HG03280 (cell line): ENCODE measurements at regions not wholly inside any gene's neighbourhood (a gene's known extent, or its start where the extent isn't known, plus 50 kb on each side); places are given as distances from the start of the nearest gene placed in this dataset.
"Not testable (repeated sequence)": the region's sequence is repeated elsewhere in the genome, so short reads cannot be mapped to it uniquely, and the experiment has no call there.

Experiments
- ATAC-seq: cut with Tn5 transposase; IDR thresholded peaks from one replicate; pipeline ENCODE4 v1.9.1; 2021; ENCODE audit warnings: mild to moderate bottlenecking, moderate library complexity; ENCODE audit not compliant: unreplicated experiment

DNA sequence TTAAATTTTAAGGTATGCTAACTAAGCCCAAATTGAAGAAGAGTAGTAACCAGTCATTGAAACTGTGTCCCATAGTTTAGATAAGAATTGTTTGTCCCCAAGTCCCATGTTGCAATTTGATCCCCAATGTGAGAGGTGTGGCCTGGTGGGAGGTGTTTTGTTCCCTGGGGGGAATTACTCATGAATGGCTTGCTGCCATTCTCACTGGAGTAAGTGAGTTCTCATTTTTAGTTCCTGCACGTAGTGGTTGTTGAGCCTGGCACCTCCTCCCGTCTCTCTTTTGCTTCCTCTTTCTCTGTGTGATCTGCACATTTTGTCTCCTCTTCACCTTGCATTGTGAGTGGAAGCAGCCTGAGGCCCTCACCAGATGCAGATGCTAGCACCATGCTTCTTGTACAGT, 1271.0 kb downstream of the NSUN3 start:
- no peak for ATAC-seq

DNA sequence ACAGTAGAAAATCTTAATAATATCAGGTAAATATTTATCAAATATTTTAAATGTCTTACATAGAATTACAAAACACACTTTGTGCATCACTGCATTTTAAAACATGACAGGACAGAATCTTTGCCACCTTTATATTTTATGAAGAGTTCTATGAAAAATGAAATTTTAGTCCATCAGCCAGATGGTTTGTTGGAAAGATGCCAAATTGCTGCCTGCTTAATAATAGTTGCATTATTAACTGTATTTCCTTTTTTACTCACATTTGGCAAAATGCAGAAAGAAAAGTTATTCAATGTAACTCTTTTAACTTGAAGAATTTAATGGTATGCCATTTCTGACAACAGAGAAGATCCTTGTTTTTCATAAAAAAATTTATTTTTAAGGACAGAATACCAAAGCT, 1271.6 kb downstream of the NSUN3 start:
- ATAC-seq: no peak

DNA sequence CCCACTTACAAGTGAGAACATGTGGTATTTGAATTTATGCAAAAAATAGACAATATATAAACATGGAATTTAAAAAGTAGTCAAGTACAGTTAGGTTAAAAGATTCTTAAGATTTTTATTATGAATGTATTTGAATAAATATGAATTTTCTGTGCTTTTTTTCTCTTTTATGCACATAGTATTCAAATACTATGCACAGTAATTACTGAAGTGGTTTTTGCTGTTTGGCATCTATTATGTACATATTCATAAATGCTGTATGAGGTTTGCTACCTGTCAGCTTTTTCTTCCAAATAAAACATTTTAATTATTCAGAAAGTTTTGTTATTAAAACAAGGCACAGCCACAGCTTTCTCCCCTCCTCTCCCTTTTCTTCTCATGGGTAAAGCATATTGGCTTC, 1272.7 kb downstream of the NSUN3 start:
- ATAC-seq: no peak

DNA sequence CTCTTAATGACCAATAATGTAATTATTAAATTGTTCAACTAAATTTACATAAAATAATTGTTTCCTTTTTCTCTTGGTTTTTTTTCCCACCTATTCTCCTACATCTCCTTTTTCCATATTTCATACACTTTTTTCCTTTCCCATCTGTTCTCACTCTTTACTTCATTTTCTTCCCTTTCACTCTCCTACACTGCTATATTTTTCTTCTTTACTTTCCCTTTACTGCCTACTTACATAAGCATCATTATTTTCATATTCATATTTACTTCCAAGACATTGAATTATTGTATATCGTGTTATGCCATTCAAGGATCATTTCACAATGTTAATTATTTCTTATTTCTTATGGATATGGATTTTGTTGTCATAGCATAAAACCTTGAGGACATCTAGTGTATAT, 1275.6 kb downstream of the NSUN3 start:
- ATAC-seq: no peak

DNA sequence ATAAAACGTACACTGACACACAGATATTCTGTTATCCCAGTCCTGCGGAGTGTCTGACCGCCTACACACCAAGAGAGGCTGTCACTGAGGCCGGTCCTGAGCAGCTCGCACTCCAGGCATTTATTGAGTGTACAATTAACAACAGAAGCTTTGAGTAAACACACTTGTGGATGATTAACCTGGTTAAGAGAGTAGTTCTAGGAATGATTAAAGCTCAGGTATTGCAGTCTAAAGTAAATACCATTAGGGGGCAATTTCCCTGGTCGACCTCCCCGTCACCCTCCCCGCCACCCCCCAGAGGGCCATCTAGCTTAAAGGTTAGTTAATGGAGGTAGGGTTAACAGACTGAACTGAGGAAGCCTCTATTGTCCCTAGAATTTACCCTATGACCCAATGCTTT, 1278.5 kb downstream of the NSUN3 start:
- no peak for ATAC-seq

DNA sequence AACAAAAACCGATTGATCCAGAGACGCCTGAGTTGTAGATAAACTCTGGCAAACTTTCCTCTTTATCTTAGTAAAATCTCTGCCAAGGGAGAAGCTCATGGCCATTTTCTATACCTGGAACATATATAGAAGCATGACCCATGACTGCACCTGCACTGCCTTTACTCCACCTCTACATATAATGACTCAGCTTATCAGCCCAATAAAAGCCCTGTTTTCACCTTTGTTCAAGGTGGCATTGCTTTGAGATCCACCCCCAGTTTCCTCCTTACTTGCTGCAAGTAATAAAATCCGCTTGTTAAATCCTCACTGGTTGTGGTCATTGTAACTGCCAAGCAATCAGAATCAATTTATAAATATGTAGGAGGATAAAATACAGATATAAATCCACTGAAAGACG, 1280.4 kb downstream of the NSUN3 start:
- no peak for ATAC-seq

DNA sequence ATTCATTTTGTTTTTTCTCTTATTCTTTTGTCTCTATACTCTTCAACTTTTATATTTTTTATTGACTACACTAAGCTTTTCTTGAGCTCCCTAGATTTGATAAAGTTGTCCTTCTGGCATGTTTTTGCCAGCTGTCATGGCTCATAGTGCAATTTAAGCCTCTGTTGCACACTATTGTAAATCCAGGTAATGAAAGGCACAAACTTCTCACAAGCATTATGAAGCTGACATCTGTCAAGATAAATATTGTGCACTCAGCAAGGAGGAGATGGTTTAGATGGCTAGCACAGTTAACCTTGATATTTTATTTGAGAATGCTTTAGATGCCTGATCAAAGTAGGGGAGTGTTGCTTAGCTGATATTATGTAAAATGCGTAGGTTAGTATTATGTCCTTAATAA, 1280.9 kb downstream of the NSUN3 start:
- no peak for ATAC-seq

DNA sequence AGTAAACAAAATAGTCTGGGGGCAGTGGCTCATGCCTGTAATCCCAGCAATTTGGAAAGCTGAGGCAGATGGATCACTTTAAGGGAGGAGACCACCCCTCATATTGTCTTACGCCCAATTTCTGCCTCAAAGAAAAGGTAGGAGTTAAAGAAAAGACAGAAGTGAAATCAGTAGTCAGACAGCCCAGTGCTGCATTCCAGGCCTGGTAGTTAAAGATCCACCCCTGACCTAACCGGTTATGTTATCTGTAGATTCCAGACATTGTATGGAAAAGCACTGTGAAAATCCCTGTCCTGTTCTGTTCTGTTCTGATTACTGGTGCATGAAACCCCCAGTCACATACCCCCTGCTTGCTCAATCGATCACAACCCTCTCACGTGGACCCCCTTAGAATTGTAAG, 1285.1 kb downstream of the NSUN3 start:
- not testable (repeated sequence) for ATAC-seq

DNA sequence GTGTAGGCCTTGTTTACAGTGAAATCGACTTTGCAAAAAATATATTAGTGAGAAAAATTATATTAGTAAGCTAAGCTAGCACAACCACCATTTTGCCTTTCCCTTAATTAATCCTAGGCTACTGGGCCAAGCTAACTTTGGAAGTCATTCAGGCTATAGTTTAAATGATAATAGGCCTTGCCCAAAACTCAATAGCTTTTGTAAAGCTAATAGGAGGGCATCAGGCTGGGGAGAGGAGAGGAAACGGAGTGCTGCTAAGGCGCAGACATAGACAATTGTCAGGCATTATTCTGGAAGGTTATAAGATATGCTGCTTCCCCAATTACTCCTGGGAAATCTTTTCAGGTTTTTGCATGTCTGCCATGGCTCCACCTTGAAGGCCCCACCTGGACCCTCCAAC, 1286.0 kb downstream of the NSUN3 start:
- no peak for ATAC-seq

DNA sequence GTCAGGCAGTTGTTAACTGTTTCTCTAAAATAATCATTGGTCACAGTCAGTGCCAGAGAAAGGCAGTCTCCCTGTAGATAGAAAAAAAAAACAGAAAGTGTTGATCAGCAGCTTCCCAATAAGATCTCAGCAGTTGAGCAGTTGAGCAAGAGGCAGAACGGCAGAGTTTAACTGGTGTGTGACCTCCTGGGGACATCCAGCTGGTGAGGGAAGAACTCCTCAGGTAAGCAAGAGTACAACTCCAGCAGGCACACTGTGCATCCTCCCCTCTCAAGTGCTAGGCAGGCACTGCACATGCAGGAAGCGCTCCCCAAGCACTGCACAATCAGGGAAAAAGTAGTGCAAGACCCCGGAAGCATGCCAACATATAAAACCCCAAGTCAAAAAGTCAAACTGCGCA, 1287.2 kb downstream of the NSUN3 start:
- ATAC-seq: no peak

DNA sequence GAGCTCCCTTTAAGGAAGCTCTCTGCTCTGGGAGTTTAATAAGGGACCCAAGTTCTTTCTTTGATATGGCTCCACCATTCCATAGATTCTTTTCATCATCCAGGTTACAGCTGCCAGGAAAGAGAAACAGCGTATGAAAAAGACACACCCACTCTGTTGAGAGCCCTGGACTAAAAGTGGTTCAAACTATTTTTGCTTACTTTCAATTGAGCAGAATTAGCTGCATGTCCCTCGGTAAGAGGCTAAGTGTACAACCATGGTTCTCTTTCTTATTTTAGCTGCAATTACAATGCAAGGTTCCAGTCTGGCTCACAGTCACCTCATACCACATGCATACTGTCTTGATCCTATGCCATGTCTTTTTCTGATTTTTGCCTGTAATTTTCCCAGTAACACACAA, 1288.3 kb downstream of the NSUN3 start:
- no peak for ATAC-seq

DNA sequence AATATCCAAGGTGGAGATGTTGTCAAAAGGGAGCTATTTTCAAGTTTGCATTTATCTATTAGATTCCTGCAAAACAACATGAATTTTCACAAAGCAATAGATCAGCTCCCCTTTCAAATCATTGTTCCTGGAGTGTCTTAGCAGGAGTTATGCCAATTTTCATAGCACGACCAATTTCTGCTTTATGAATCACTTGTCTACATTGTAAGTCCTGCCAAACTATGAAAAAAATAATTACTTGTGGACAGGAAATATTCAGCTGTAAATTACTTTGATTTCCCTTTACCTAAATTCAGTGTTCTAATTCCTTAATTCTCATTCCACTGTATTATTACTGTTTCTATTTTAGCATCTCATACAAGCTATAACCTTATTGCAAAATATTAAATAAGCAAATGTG, 1289.6 kb downstream of the NSUN3 start:
- ATAC-seq: no peak

DNA sequence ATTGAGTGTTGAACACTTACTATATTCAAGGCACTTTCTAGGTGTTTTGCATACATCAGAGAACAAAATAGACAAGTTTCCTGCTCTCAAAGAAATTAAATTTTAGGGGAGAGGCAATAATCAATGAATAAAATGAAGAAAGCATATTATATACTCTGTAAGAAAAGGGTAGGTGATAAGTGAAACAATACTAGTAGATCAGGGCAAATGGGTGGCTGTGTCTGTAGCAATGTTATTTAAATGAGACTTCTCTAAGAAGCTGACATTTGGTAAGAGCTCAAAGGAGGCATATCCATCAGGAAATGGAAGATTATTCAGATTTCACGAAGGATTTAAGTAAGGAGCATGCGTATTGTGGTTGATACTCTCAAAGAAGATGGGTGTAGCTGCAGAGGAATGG, 1291.6 kb downstream of the NSUN3 start:
- no peak for ATAC-seq

DNA sequence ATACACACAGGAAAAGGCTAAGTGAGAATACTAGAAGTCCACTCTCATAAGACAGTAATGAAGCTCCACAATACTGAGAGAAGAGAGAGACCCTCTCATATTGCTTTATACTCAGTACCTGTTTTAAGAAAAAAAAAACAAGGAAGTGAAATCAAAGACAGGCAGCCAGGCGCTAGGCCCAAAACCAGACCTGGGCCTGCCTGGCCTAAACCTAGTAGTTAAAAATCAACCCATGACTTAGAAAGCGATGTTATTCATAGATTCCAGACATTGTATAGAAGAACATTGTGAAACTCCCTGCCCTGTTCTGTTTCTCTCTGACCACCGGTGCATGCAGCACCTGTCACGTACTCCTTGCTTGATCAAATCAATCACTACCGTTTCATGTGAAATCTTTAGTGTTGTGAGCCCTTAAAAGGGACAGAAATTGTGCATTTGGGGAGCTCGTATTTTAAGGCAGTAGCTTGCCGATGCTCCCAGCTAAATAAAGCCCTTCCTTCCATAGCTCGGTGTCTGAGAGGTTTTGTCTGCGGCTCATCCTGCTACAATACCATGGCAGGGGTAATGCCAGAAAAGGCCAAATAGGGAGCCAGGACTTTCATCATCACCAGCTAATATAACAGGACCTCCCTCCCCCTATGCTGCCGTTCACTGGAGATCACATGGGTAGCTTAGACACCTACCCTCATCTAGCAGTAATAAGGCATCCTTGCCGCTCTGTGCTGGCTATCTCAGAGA, 1294.1 kb downstream of the NSUN3 start:
- no peak for ATAC-seq

DNA sequence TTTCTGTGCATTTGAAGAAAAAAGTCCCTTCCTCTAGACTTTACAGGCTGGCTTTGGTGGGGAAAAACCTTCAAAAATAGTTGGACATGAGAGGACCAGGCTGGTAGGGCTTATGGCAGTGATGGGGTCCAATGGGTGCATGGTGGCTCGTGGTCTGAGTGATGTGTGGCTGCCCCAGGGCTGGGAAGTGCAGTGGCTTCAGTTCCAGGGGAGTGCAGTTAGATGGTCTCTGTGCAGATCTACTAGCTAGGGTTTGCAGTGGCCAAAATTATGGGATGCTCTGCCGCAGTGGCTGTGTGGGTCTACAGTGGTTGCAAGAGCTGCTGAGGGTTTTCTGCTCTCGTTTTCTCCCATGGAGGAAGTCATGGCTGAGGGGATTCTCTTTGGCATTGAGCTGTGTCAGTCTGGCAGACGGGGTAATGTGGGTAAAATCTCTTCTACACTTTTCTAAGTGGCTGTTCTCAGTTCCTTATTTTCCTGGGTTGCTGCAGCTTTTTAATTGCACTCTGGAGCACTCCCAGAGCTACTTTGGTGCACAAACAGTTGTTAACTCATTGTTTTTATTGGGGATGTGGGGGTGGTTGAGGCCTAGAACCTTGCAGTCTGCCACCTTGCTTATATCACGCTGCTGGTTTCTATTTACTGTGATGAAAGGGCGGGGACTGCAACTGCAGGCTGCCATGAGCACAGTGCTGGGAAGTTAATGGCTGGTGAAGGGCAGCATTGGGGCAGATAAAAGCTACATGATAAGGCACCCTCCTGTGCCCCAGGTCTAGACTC, 1324.6 kb downstream of the NSUN3 start:
- ATAC-seq: no peak

DNA sequence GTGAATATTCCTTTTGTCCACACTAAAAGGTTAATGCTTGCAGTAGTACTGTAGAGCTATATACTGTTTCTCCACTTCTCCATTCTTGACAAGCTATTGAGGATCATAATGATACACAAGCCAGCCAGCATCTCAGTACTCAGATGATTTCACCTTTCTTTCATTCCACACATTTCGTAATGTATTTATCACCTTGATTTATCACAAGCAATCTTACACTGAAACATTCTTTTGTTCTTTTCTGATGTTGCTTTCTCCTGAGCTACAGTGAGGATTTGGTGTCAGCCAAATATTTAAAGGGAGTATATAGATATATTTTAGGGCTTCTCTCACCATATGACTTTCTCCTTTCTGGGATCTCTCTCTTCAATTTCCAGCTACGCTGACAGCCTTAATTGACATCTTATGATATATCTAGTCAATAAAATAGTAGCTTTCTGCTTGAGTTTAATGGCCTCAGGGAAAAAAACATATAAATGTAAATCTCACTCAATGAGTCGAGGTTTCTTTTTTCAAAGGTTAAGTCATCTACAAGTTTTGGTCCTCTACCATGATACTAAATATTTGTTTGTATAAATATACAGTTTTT, 1327.0 kb downstream of the NSUN3 start:
- no peak for ATAC-seq

DNA sequence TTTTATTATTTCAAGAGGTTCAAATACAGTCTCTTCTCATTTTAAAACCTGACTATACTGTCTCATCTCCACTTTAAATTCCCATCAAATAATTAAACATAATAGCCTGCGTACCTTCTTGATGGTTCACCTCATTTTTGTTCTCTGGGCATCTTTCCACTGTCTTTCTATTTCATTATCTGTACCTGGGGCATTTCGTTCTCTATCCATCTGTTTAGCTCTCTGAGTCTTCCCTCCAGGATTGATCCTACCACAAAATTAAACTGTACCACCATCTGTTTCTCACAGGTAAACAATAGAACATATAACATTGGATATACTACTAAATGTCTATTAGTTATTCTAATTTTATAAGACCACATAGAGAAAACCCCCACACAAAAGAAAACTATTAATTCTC, 1331.4 kb downstream of the NSUN3 start:
- ATAC-seq: no peak

DNA sequence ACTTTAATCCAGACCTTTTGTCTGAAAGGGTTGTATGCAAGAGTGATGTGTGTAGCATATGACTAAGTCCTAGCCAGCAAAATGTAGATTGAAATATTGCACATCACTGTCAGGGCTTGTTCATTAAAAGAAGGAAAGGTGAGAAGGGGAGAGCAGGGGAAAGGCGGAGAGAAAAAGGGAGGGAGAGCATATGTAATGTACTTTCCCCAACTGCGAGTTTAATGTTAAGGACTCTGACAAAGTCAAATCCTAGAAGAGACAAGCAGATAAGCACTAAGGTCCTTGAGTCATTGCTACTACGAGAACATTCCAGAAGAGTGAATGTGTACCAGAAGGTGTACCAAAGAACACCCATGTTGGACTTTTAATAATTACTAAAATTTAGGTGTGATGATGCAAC, 1336.7 kb downstream of the NSUN3 start:
- no peak for ATAC-seq

DNA sequence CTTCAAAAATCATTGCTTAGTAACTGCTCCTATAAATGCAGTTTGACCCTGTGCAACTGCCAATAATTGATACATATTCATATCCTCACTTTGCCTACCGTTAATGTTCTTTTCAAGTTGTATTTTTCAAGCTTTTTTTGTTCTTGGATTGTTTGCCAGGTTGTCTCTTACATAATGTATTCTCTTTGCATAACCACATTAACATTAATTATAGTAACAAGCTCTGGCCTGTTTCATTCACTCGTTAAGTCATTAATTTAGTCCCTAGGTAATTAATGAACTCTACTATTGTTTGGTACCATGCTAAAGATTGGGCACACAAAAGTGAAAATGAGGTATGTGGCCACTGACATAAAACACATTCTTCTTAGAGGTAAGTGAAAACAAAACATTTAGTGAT, 1338.8 kb downstream of the NSUN3 start:
- no peak for ATAC-seq

DNA sequence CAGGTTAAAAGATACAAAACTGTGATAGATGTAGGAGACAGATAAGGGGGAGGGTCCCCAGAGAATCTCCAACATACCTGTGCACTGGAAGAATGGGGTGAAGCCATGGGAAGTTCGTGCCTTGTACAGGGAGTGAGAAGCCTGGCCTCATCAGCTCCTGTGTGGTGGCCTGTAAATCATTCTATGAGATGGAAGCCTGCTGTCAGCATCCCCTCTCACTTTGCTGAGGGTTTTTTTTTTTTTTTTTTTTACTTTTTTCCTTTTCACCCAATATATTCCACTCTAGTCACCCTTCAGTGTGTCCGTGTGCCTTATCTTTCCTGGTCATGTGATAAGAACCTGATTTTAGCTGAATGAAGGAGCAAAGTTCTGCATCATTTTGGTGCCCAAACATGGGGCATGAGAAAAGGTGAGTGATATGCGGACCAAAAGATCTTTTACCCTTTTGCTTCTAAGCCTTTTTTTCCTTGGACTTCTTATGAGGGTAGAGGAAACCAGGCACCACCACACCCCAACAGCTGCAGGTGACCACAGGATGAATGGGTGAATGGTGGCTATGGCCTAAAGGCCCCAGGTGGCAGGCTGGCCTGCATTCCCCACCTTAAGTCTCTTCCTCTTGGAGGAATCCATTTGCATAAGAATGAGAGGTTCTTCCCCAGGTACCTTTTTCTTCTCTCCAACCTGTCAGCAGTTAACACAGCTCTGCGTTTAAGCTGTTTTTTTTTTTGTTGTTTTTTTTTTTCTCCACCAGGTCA, 1345.0 kb downstream of the NSUN3 start:
- ATAC-seq: no peak

DNA sequence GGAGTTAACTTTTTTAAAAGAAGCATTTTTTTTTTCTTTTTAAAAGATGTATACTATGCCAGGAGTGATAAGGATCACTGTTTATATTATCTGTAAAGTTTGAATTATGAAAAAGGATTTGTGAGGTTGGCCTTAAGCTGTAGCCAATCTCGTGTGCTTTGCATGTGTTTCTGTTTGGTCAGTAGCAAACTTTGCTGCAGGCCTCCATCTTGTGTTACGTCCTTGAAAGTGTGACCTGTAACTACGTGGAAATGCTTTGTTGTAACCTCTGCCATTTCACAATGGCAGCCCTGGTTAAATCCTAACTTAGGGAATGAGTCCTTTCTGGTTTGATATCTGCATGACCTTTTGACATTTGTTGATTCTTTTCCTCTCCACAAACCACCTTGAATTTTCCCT, 1345.6 kb downstream of the NSUN3 start:
- ATAC-seq: no peak

DNA sequence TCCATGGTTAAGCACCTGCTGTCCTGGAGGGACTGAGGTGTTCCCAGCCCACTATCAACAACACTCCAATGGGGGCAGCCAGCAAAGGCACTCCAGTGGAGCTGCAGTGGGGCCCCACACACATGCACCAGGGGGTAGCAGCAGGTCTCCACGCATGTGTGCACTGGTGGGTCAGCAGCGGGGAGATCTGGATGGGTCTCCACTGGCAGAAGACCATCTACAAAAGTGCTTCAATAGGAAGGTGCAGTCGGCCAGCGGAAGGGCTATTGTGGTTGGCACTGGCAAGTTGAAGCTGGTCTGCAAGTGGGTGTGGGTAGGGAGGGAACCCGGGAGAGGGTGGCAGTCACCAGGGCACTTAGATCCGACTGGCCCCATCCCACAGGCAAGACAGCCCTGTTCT, 1355.4 kb downstream of the NSUN3 start:
- ATAC-seq: no peak
